Activated T-helper 17 cell treated with anti-CD3 and anti-CD28 coated beads, Interleukin-2, amount 50 U/mL, for 72 hours (primary cell): ENCODE measurements at regions not wholly inside any gene's neighbourhood (a gene's known extent, or its start where the extent isn't known, plus 50 kb on each side); places are given as distances from the start of the nearest gene placed in this dataset.

Experiments used
- ATAC-seq: fragments of 150-1000 bp; cut with Tn5 transposase; replicated peaks from 2 replicates; pipeline ENCODE4 v1.10.0; 2021; ENCODE audit warnings: mild to moderate bottlenecking, moderate library complexity
- H3K27ac Mint-ChIP-seq: one replicate; pipeline ENCODE4 v1.8.0; 2022; ENCODE audit warnings: mixed read lengths
- H3K27me3 Mint-ChIP-seq: one replicate; pipeline ENCODE4 v1.8.0; 2022; ENCODE audit warnings: mixed read lengths
- H3K36me3 Mint-ChIP-seq: one replicate; pipeline ENCODE4 v1.8.0; 2022; ENCODE audit warnings: low read depth, mild to moderate bottlenecking, mixed read lengths
- H3K4me1 Mint-ChIP-seq: one replicate; pipeline ENCODE4 v1.8.0; 2022; ENCODE audit warnings: mixed read lengths
- H3K4me3 Mint-ChIP-seq: one replicate; pipeline ENCODE4 v1.8.0; 2022; ENCODE audit warnings: mild to moderate bottlenecking, mixed read lengths
- H3K9me3 Mint-ChIP-seq: one replicate; pipeline ENCODE4 v1.8.0; 2022; ENCODE audit warnings: mixed read lengths

- Mint-ChIP-seq H3K36me3 (no peaks in the 10 kb centered on the region), H3K9me3 (no peaks in the 10 kb centered on the region), H3K27ac (no peak overlapping the region), H3K4me3 (no peak overlapping the region), H3K27me3 (peaks cover 9% of the 10 kb centered on the region), H3K4me1 (no peaks in the 10 kb centered on the region)
- no peak for ATAC-seq
These were observed 51.0 kb upstream of the TNC start for GRCh38 chr9:115169003-115169402.

- Mint-ChIP-seq H3K4me1 (no peaks in the 10 kb centered on the region), H3K9me3 (no peaks in the 10 kb centered on the region), H3K4me3 (no peak overlapping the region), H3K36me3 (no peaks in the 10 kb centered on the region), H3K27me3 (peaks cover 9% of the 10 kb centered on the region), H3K27ac (no peak overlapping the region)
- no peak for ATAC-seq
These were observed 52.6 kb upstream of the TNC start for GRCh38 chr9:115170358-115171073.

- Mint-ChIP-seq H3K27ac (no peak overlapping the region), H3K36me3 (no peaks in the 10 kb centered on the region), H3K4me1 (no peaks in the 10 kb centered on the region), H3K27me3 (peaks cover 9% of the 10 kb centered on the region), H3K4me3 (no peak overlapping the region), H3K9me3 (no peaks in the 10 kb centered on the region)
- ATAC-seq = no peak
These were observed 54.0 kb upstream of the TNC start for GRCh38 chr9:115171921-115172388.

GRCh38 chr9:115182264-115182663 lies 64.3 kb upstream of the TNC start:
- ATAC-seq = no peak
- Mint-ChIP-seq H3K36me3 (no peaks in the 10 kb centered on the region), H3K4me1 (no peaks in the 10 kb centered on the region), H3K27ac (no peak overlapping the region), H3K27me3 (peaks cover 4% of the 10 kb centered on the region), H3K4me3 (no peak overlapping the region), H3K9me3 (no peaks in the 10 kb centered on the region)

- Mint-ChIP-seq H3K4me3 (no peak overlapping the region), H3K9me3 (no peaks in the 10 kb centered on the region), H3K36me3 (no peaks in the 10 kb centered on the region), H3K4me1 (no peaks in the 10 kb centered on the region), H3K27me3 (peaks cover 6% of the 10 kb centered on the region), H3K27ac (no peak overlapping the region)
- ATAC-seq = no peak
These were observed 65.5 kb upstream of the TNC start for GRCh38 chr9:115183436-115183835.

- Mint-ChIP-seq H3K27ac (no peak overlapping the region), H3K4me3 (no peak overlapping the region), H3K4me1 (no peaks in the 10 kb centered on the region), H3K27me3 (peaks cover 33% of the 10 kb centered on the region), H3K36me3 (no peaks in the 10 kb centered on the region), H3K9me3 (no peaks in the 10 kb centered on the region)
- no peak for ATAC-seq
These were observed 71.7 kb upstream of the TNC start for GRCh38 chr9:115189686-115190085.

- no peak overlapping the region for H3K4me3 Mint-ChIP-seq
These were observed 73.7 kb upstream of the TNC start for GRCh38 chr9:115191667-115192066.

GRCh38 chr9:115192280-115192679 lies 74.3 kb upstream of the TNC start:
- H3K27ac Mint-ChIP-seq = no peak overlapping the region
- H3K4me1 Mint-ChIP-seq = no peaks in the 10 kb centered on the region
- H3K36me3 Mint-ChIP-seq = no peaks in the 10 kb centered on the region
- no peak for ATAC-seq
- H3K4me3 Mint-ChIP-seq = no peak overlapping the region
- H3K9me3 Mint-ChIP-seq = no peaks in the 10 kb centered on the region
- peaks cover 35% of the 10 kb centered on the region for H3K27me3 Mint-ChIP-seq

More at GRCh38 chr9:115191667-115192066, 73.7 kb upstream of the TNC start:
- Mint-ChIP-seq H3K27me3 (peaks cover 35% of the 10 kb centered on the region), H3K36me3 (no peaks in the 10 kb centered on the region), H3K9me3 (no peaks in the 10 kb centered on the region), H3K27ac (no peak overlapping the region), H3K4me1 (no peaks in the 10 kb centered on the region)
- ATAC-seq = no peak

- no peak for ATAC-seq
- H3K9me3 Mint-ChIP-seq = no peaks in the 10 kb centered on the region
- H3K27me3 Mint-ChIP-seq = peaks cover 37% of the 10 kb centered on the region
- no peaks in the 10 kb centered on the region for H3K36me3 Mint-ChIP-seq
- H3K4me3 Mint-ChIP-seq = no peak overlapping the region
- H3K27ac Mint-ChIP-seq = no peak overlapping the region
- no peaks in the 10 kb centered on the region for H3K4me1 Mint-ChIP-seq
These were observed 75.0 kb upstream of the TNC start for GRCh38 chr9:115192835-115193525.

GRCh38 chr9:115193777-115194176 lies 75.8 kb upstream of the TNC start:
- no peaks in the 10 kb centered on the region for H3K4me1 Mint-ChIP-seq
- peaks cover 37% of the 10 kb centered on the region for H3K27me3 Mint-ChIP-seq
- H3K27ac Mint-ChIP-seq = no peak overlapping the region
- no peak for ATAC-seq
- H3K4me3 Mint-ChIP-seq = no peak overlapping the region
- H3K9me3 Mint-ChIP-seq = no peaks in the 10 kb centered on the region
- H3K36me3 Mint-ChIP-seq = no peaks in the 10 kb centered on the region

GRCh38 chr9:115194216-115194615 lies 76.3 kb upstream of the TNC start:
- H3K4me3 Mint-ChIP-seq = no peak overlapping the region
- H3K27me3 Mint-ChIP-seq = peaks cover 41% of the 10 kb centered on the region
- no peaks in the 10 kb centered on the region for H3K4me1 Mint-ChIP-seq
- ATAC-seq = no peak
- no peak overlapping the region for H3K27ac Mint-ChIP-seq
- no peaks in the 10 kb centered on the region for H3K9me3 Mint-ChIP-seq
- no peaks in the 10 kb centered on the region for H3K36me3 Mint-ChIP-seq

- H3K36me3 Mint-ChIP-seq = no peaks in the 10 kb centered on the region
- no peak overlapping the region for H3K27ac Mint-ChIP-seq
- H3K4me3 Mint-ChIP-seq = no peak overlapping the region
- no peaks in the 10 kb centered on the region for H3K4me1 Mint-ChIP-seq
- ATAC-seq = no peak
- H3K9me3 Mint-ChIP-seq = no peaks in the 10 kb centered on the region
- peaks cover 44% of the 10 kb centered on the region for H3K27me3 Mint-ChIP-seq
These were observed 78.0 kb upstream of the TNC start for GRCh38 chr9:115195912-115196311.

GRCh38 chr9:115196919-115197318 lies 79.0 kb upstream of the TNC start:
- H3K4me1 Mint-ChIP-seq = no peaks in the 10 kb centered on the region
- H3K4me3 Mint-ChIP-seq = no peak overlapping the region
- peaks cover 47% of the 10 kb centered on the region for H3K27me3 Mint-ChIP-seq
- H3K36me3 Mint-ChIP-seq = no peaks in the 10 kb centered on the region
- no peak overlapping the region for H3K27ac Mint-ChIP-seq
- H3K9me3 Mint-ChIP-seq = no peaks in the 10 kb centered on the region
- no peak for ATAC-seq

- Mint-ChIP-seq H3K27ac (no peak overlapping the region), H3K9me3 (no peaks in the 10 kb centered on the region), H3K27me3 (peaks cover 46% of the 10 kb centered on the region), H3K4me3 (no peak overlapping the region), H3K4me1 (no peaks in the 10 kb centered on the region), H3K36me3 (no peaks in the 10 kb centered on the region)
- no peak for ATAC-seq
These were observed 80.0 kb upstream of the TNC start for GRCh38 chr9:115198001-115198400.

- H3K36me3 Mint-ChIP-seq = no peaks in the 10 kb centered on the region
- no peaks in the 10 kb centered on the region for H3K4me1 Mint-ChIP-seq
- H3K27me3 Mint-ChIP-seq = peaks cover 48% of the 10 kb centered on the region
- H3K9me3 Mint-ChIP-seq = no peaks in the 10 kb centered on the region
- no peak for ATAC-seq
- no peak overlapping the region for H3K27ac Mint-ChIP-seq
- H3K4me3 Mint-ChIP-seq = no peak overlapping the region
These were observed 83.0 kb upstream of the TNC start for GRCh38 chr9:115200711-115201505.
